GM12878 (cell line): ENCODE measurements at regions not wholly inside any gene's neighbourhood (a gene's known extent, or its start where the extent isn't known, plus 50 kb on each side); places are given as distances from the start of the nearest gene placed in this dataset.

ENCODE experiments used
- ATAC-seq: fragments of 200-7000 bp; cut with Tn5 transposase; 3 replicates; pipeline ENCODE4 v1.9.1; 2020; ENCODE audit warnings: mild to moderate bottlenecking, moderate library complexity
- BruUV-seq: library from RNA; stranded (reverse); fragments of 400-500 nt; replicated peaks from 2 replicates; lab custom pipeline; 2021; lab: Mats Ljungman, UMichigan
- CTCF ChIA-PET: fragments of 300-600 bp; sonication (Branson Sonifier 250); formaldehyde crosslinking; extraction: SDS; loops from one replicate; lab custom pipeline; 2021; ENCODE audit warnings: inconsistent platforms; lab: Yijun Ruan, JAX
- POLR2A ChIA-PET: fragments of 350-600 bp; formaldehyde crosslinking; extraction: SDS; loops from one replicate; lab custom pipeline; 2021; ENCODE audit warnings: inconsistent platforms; lab: Charles Lee
- RAD21 ChIA-PET: fragments of 300-600 bp; sonication (Branson Sonifier 250); formaldehyde crosslinking; loops from one replicate; lab custom pipeline; 2023; ENCODE audit warnings: antibody characterized with exemption; ENCODE audit not compliant: unreplicated experiment; lab: Charles Lee
- SMC1A ChIA-PET: fragments of 300-600 bp; sonication (Branson Sonifier 250); formaldehyde crosslinking; loops from one replicate; lab custom pipeline; 2023; ENCODE audit not compliant: unreplicated experiment, uncharacterized antibody; lab: Charles Lee
- DNase-seq: peaks from one replicate; pipeline ENCODE4 v3.0.0-alpha.2; 2011; ENCODE audit warnings: low read depth, low spot score
- FAIRE-seq: peaks from 3 replicates; lab custom pipeline; 2011; peaks lifted over from hg19 to GRCh38; lab: Jason Lieb, UNC
- H2AFZ ChIP-seq: 2 replicates; pipeline ENCODE4 v1.6.0; 2011; ENCODE audit warnings: low read depth, low read length, control low read depth; ENCODE audit not compliant: control insufficient read depth
- H3K27ac ChIP-seq: 2 replicates; pipeline ENCODE4 v1.5.1; 2011; ENCODE audit warnings: control low read depth; ENCODE audit not compliant: control insufficient read depth, insufficient read depth
- H3K27me3 ChIP-seq, 2 experiments: replicated peaks in 1 of 2; 2 replicates each; pipeline versions ENCODE4 v1.6.0 to v1.6.1; 2011; ENCODE audit warnings: low read length in 1 of 2; ENCODE audit not compliant: control insufficient read depth in 2 of 2, insufficient read depth in 2 of 2
- H3K36me3 ChIP-seq, 2 experiments: 2 replicates each; pipeline ENCODE4 v1.5.1; 2011; ENCODE audit warnings: low read length in 1 of 2; ENCODE audit not compliant: control insufficient read depth in 2 of 2, insufficient read depth in 2 of 2
- H3K4me1 ChIP-seq: 2 replicates; pipeline ENCODE4 v1.6.1; 2011; ENCODE audit warnings: mild to moderate bottlenecking, low read length, moderate library complexity, mixed read lengths; ENCODE audit not compliant: control insufficient read depth, insufficient read depth
- H3K4me2 ChIP-seq: 2 replicates; pipeline ENCODE4 v1.6.0; 2011; ENCODE audit warnings: control low read depth; ENCODE audit not compliant: control insufficient read depth, insufficient read depth
- H3K4me3 ChIP-seq: fragments of 200-600 bp; sonication (generic); 2 replicates; pipeline ENCODE4 v1.5.1; 2016
- H3K79me2 ChIP-seq: 2 replicates; pipeline ENCODE4 v1.6.0; 2011; ENCODE audit warnings: low read length; ENCODE audit not compliant: control insufficient read depth, insufficient read depth
- H3K9ac ChIP-seq: 2 replicates; pipeline ENCODE4 v1.8.0; 2011; ENCODE audit warnings: low read length, control low read depth, mixed read lengths; ENCODE audit not compliant: control insufficient read depth, insufficient read depth
- H3K9me3 ChIP-seq: replicated peaks from 3 replicates; pipeline ENCODE4 v1.5.1; 2011; ENCODE audit warnings: mild to moderate bottlenecking, low read length; ENCODE audit not compliant: control insufficient read depth, insufficient read depth
- H4K20me1 ChIP-seq: 2 replicates; pipeline ENCODE4 v1.6.0; 2011; ENCODE audit not compliant: control insufficient read depth, insufficient read depth
- BCL11A ChIP-seq: IDR thresholded peaks from 2 replicates; pipeline ENCODE4 v1.6.1; 2011; ENCODE audit warnings: low read depth, low read length
- ETV6 ChIP-seq, 2 experiments: fragments of 450-650 bp in 1 of 2; IDR thresholded peaks in 1 of 2; conservative IDR thresholded peaks in 1 of 2; 2 replicates each; pipeline ENCODE4 v1.6.1; 2014; ENCODE audit warnings: antibody characterized with exemption in 1 of 2, borderline replicate concordance in 1 of 2, low read depth in 1 of 2, mild to moderate bottlenecking in 1 of 2, moderate library complexity in 1 of 2
- MTA3 ChIP-seq: IDR thresholded peaks from 2 replicates; pipeline ENCODE4 v1.6.1; 2012; ENCODE audit warnings: low read length, inconsistent platforms, borderline replicate concordance
- SP1 ChIP-seq: IDR thresholded peaks from one replicate; pipeline ENCODE4 v1.6.1; 2011; ENCODE audit warnings: low read depth, low read length
- SUZ12 ChIP-seq: fragments of 200-600 bp; sonication (generic); IDR thresholded peaks from one replicate; pipeline ENCODE4 v1.6.1; 2018; ENCODE audit warnings: antibody characterized with exemption, mild to moderate bottlenecking; ENCODE audit not compliant: unreplicated experiment
- in situ Hi-C: fragments of 300-500 bp; cut with MboI; formaldehyde crosslinking; loops from 9 replicates; pipeline ENCODE4 v1.14.3; 2018; ENCODE audit warnings: mixed read lengths
- intact Hi-C: fragments of 100-400 bp; cut with micrococcal nuclease; formaldehyde crosslinking; loops from one replicate; pipeline ENCODE4 v1.14.2; 2022; ENCODE audit not compliant: unreplicated experiment
- TF ChIP-seq, protein P1 (sequence below): fragments of 450-650 bp; formaldehyde crosslinking; IDR thresholded peaks from 2 replicates; pipeline ENCODE4 v1.4.0; 2022; ENCODE audit warnings: mild to moderate bottlenecking, moderate library complexity

DNA sequence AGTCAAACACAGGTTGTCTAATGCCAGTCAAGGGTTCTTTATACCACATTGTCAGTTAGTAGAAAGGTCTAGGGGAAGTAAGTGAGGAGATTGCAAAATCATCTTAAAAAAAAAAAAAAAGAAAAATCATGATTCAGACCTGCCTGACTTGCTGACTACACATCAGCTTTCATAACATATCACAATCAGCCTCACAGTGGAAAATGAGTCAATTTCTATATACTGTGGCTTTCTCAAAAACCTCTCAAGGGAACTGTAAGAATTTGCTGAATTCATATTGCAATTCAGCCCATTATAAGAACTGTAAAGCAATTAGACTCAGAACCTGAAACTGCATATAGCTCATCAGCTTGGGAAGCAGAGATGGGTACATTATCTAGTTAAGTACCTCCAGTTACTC is 75.3 kb upstream of the GPC6 start:
- ChIA-PET RAD21 (no interaction called here), SMC1A (no interaction called here)
- in situ Hi-C loops: no loop called here

DNA sequence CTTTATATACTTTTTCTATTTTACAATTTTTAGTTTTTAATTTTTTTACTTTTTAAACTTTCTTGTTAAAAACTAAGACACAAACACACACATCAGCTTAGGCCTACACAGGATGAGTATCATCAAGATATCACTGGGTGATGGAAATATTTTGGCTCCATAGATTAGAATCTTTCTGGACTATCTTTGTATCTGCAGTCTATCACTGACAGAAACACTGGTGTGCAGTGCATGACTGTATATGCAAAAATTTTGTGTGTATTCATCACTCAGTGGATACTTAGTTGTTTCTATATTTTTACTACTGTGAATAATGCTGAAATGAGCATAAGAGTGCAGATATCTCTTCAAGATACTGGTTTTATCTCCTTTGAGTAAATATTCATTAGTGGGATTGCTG is 68.0 kb upstream of the GPC6 start:
- BruUV-seq: no TSS peak
- Histone ChIP-seq H3K79me2 (no peaks in the 10 kb centered on the region), H2AFZ (no peak overlapping the region), H3K4me2 (no peak overlapping the region), H3K27me3 (no peaks in the 10 kb centered on the region), H3K9me3 (no peaks in the 10 kb centered on the region), H3K4me3 (no peak overlapping the region), H3K4me1 (no peaks in the 10 kb centered on the region), H3K9ac (no peak overlapping the region), H3K27ac (no peak overlapping the region), H3K36me3 (no peaks in the 10 kb centered on the region), H4K20me1 (no peaks in the 10 kb centered on the region)
- DNase-seq: no peak
- TF ChIP-seq MTA3: no peak
- TF ChIP-seq, protein P1, sequence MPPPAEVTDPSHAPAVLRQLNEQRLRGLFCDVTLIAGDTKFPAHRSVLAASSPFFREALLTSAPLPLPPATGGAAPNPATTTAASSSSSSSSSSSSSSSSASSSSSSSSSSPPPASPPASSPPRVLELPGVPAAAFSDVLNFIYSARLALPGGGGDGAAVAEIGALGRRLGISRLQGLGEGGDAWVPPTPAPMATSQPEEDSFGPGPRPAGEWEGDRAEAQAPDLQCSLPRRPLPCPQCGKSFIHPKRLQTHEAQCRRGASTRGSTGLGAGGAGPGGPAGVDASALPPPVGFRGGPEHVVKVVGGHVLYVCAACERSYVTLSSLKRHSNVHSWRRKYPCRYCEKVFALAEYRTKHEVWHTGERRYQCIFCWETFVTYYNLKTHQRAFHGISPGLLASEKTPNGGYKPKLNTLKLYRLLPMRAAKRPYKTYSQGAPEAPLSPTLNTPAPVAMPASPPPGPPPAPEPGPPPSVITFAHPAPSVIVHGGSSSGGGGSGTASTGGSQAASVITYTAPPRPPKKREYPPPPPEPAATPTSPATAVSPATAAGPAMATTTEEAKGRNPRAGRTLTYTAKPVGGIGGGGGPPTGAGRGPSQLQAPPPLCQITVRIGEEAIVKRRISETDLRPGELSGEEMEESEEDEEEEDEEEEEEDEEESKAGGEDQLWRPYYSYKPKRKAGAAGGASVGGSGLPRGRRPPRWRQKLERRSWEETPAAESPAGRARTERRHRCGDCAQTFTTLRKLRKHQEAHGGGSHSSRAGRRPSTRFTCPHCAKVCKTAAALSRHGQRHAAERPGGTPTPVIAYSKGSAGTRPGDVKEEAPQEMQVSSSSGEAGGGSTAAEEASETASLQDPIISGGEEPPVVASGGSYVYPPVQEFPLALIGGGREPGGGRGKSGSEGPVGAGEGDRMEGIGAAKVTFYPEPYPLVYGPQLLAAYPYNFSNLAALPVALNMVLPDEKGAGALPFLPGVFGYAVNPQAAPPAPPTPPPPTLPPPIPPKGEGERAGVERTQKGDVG: no peak
- TF ChIP-seq SP1: no peak
- no peak for TF ChIP-seq BCL11A
- TF ChIP-seq SUZ12: no peak
- SMC1A ChIA-PET: no interaction called here
- POLR2A ChIA-PET: no interaction called here
- no peak for ATAC-seq
- in situ Hi-C loops: no loop called here
- RAD21 ChIA-PET: no interaction called here
- no peak for FAIRE-seq
- intact Hi-C loops: no loop called here
- CTCF ChIA-PET: no interaction called here

More for the DNA sequence above, 75.3 kb upstream of the GPC6 start:
- no peaks in the 10 kb centered on the region for H3K9me3 ChIP-seq
- no peak overlapping the region for H2AFZ ChIP-seq
- no peak overlapping the region for H3K4me3 ChIP-seq
- H3K9ac ChIP-seq: no peak overlapping the region
- no peaks in the 10 kb centered on the region for H3K4me1 ChIP-seq
- no TSS peak for BruUV-seq
- H3K79me2 ChIP-seq: no peaks in the 10 kb centered on the region
- H3K4me2 ChIP-seq: no peak overlapping the region
- FAIRE-seq (no peak), ATAC-seq (no peak), DNase-seq (no peak)
- H3K27ac ChIP-seq: no peak overlapping the region
- TF ChIP-seq ETV6 (conservative IDR thresholded peaks at IDR 0.05 in 1 of 2, IDR thresholded peaks at IDR 0.05 in 1 of 2; ENCODE audit: borderline replicate concordance in 1 of 2, low read depth in 1 of 2): no peak
- no peaks in the 10 kb centered on the region for H4K20me1 ChIP-seq
- ChIA-PET POLR2A (no interaction called here), CTCF (no interaction called here)
- no peaks in the 10 kb centered on the region for H3K27me3 ChIP-seq
- intact Hi-C loops: no loop called here
- no peaks in the 10 kb centered on the region for H3K36me3 ChIP-seq
